Glutamatergic neuron (in vitro differentiated cells): ENCODE measurements at regions not wholly inside any gene's neighbourhood (a gene's known extent, or its start where the extent isn't known, plus 50 kb on each side); places are given as distances from the start of the nearest gene placed in this dataset.

Source experiments
- DNase-seq: peaks from one replicate; pipeline ENCODE4 v3.0.0; 2022
- H3K27ac Mint-ChIP-seq: one replicate; pipeline ENCODE4 v1.8.0; 2020; ENCODE audit warnings: mild to moderate bottlenecking, mixed read lengths, inconsistent platforms; ENCODE audit not compliant: unreplicated experiment
- H3K27me3 Mint-ChIP-seq: one replicate; pipeline ENCODE4 v1.8.0; 2020; ENCODE audit warnings: mild to moderate bottlenecking, moderate library complexity, mixed read lengths, inconsistent platforms; ENCODE audit not compliant: unreplicated experiment
- H3K36me3 Mint-ChIP-seq: one replicate; pipeline ENCODE4 v1.8.0; 2020; ENCODE audit warnings: mild to moderate bottlenecking, mixed read lengths, inconsistent platforms; ENCODE audit not compliant: unreplicated experiment
- H3K4me1 Mint-ChIP-seq: one replicate; pipeline ENCODE4 v1.8.0; 2020; ENCODE audit warnings: mild to moderate bottlenecking, low read depth, mixed read lengths, inconsistent platforms; ENCODE audit not compliant: unreplicated experiment
- H3K4me3 Mint-ChIP-seq: one replicate; pipeline ENCODE4 v1.8.0; 2020; ENCODE audit warnings: mild to moderate bottlenecking, mixed read lengths, inconsistent platforms; ENCODE audit not compliant: unreplicated experiment
- H3K9me3 Mint-ChIP-seq: one replicate; pipeline ENCODE4 v1.8.0; 2020; ENCODE audit warnings: mild to moderate bottlenecking, moderate library complexity, mixed read lengths, inconsistent platforms; ENCODE audit not compliant: unreplicated experiment
- CTCF ChIP-seq: fragments of 200-600 bp; sonication (generic); IDR thresholded peaks from one replicate; pipeline ENCODE4 v1.5.0; 2021; ENCODE audit not compliant: partially characterized antibody, unreplicated experiment

- H3K27me3 Mint-ChIP-seq = no peaks in the 10 kb centered on the region
- H3K27ac Mint-ChIP-seq = no peak overlapping the region
- no peak for DNase-seq
- H3K4me3 Mint-ChIP-seq = no peak overlapping the region
- no peak for TF ChIP-seq CTCF
- no peaks in the 10 kb centered on the region for H3K9me3 Mint-ChIP-seq
- H3K4me1 Mint-ChIP-seq = peaks cover 3% of the 10 kb centered on the region
- no peaks in the 10 kb centered on the region for H3K36me3 Mint-ChIP-seq
Measured at GRCh38 chr6:12654514-12654913, 62.1 kb upstream of the PHACTR1 start.

GRCh38 chr6:12656906-12657305 is 59.7 kb upstream of the PHACTR1 start:
- H3K27ac Mint-ChIP-seq = no peak overlapping the region
- DNase-seq = no peak
- H3K4me3 Mint-ChIP-seq = no peak overlapping the region
- peaks cover 3% of the 10 kb centered on the region for H3K4me1 Mint-ChIP-seq
- H3K36me3 Mint-ChIP-seq = no peaks in the 10 kb centered on the region
- no peak for TF ChIP-seq CTCF
- H3K27me3 Mint-ChIP-seq = no peaks in the 10 kb centered on the region
- peaks cover 3% of the 10 kb centered on the region for H3K9me3 Mint-ChIP-seq

- Mint-ChIP-seq H3K36me3 (no peaks in the 10 kb centered on the region), H3K9me3 (peaks cover 3% of the 10 kb centered on the region), H3K27ac (no peak overlapping the region), H3K4me1 (peaks cover 3% of the 10 kb centered on the region), H3K27me3 (no peaks in the 10 kb centered on the region), H3K4me3 (no peak overlapping the region)
- no peak for TF ChIP-seq CTCF
- DNase-seq = no peak
Measured at GRCh38 chr6:12657884-12658283, 58.7 kb upstream of the PHACTR1 start.

GRCh38 chr6:12661432-12662089 is 55.0 kb upstream of the PHACTR1 start:
- DNase-seq = no peak
- H3K36me3 Mint-ChIP-seq = no peaks in the 10 kb centered on the region
- H3K27ac Mint-ChIP-seq = no peak overlapping the region
- no peak for TF ChIP-seq CTCF
- H3K4me1 Mint-ChIP-seq = no peaks in the 10 kb centered on the region
- no peaks in the 10 kb centered on the region for H3K27me3 Mint-ChIP-seq
- peaks cover 3% of the 10 kb centered on the region for H3K9me3 Mint-ChIP-seq
- H3K4me3 Mint-ChIP-seq = no peak overlapping the region
